H1 (cell line): ENCODE measurements at regions not wholly inside any gene's neighbourhood (a gene's known extent, or its start where the extent isn't known, plus 50 kb on each side); places are given as distances from the start of the nearest gene placed in this dataset.

ENCODE experiments used
- CTCF ChIA-PET: fragments of 300-600 bp; sonication (Branson Sonifier 250); formaldehyde crosslinking; loops from one replicate; lab custom pipeline; 2021; ENCODE audit not compliant: partially characterized antibody; lab: Charles Lee
- POLR2A ChIA-PET: fragments of 300-600 bp; sonication (Branson Sonifier 250); formaldehyde crosslinking; loops from one replicate; lab custom pipeline; 2021; ENCODE audit warnings: inconsistent platforms; ENCODE audit not compliant: partially characterized antibody; lab: Charles Lee
- DNase-seq, 2 experiments: peaks; one replicate each; pipeline versions ENCODE4 v3.0.0 to v3.0.0-alpha.2; 2010 to 2022; ENCODE audit warnings: low spot score in 2 of 2, low read depth in 1 of 2, mixed read lengths in 1 of 2
- FAIRE-seq: peaks from 2 replicates; lab custom pipeline; 2011; peaks lifted over from hg19 to GRCh38; lab: Jason Lieb, UNC
- H2AFZ ChIP-seq: 2 replicates; pipeline ENCODE4 v1.8.1; 2012; ENCODE audit warnings: low read length, inconsistent platforms
- H2AK5ac ChIP-seq: 2 replicates; pipeline ENCODE4 v1.6.1; 2013; ENCODE audit warnings: low read depth, low read length
- H2BK120ac ChIP-seq: replicated peaks from 2 replicates; pipeline ENCODE3; 2013; ENCODE audit warnings: low read depth, low read length, inconsistent platforms
- H2BK12ac ChIP-seq: 2 replicates; pipeline ENCODE4 v1.6.1; 2013; ENCODE audit warnings: low read depth, low read length
- H2BK15ac ChIP-seq: 2 replicates; pipeline ENCODE4 v1.6.1; 2013; ENCODE audit warnings: low read length
- H2BK20ac ChIP-seq: 2 replicates; pipeline ENCODE4 v1.6.1; 2013; ENCODE audit warnings: low read length
- H2BK5ac ChIP-seq: 2 replicates; pipeline ENCODE4 v1.6.1; 2013; ENCODE audit warnings: low read depth, low read length
- H3K14ac ChIP-seq: 2 replicates; pipeline ENCODE4 v1.6.1; 2013; ENCODE audit warnings: inconsistent platforms; ENCODE audit not compliant: insufficient read length
- H3K18ac ChIP-seq: 2 replicates; pipeline ENCODE4 v1.6.1; 2013; ENCODE audit warnings: low read length; ENCODE audit errors: extremely low read depth
- H3K23ac ChIP-seq: 2 replicates; pipeline ENCODE4 v1.6.1; 2013; ENCODE audit warnings: inconsistent platforms; ENCODE audit not compliant: insufficient read length
- H3K23me2 ChIP-seq: 2 replicates; pipeline ENCODE4 v1.6.1; 2013; ENCODE audit warnings: low read depth, low read length
- H3K27ac ChIP-seq: 2 replicates; pipeline ENCODE4 v1.6.1; 2011; ENCODE audit warnings: low read depth, low read length, inconsistent platforms
- H3K27me3 ChIP-seq, 4 experiments: replicated peaks in 1 of 4; 1 replicate in 1 of 4; 2 replicates in 3 of 4; pipeline versions ENCODE4 v1.6.1 to v1.8.1; 2011 to 2013; ENCODE audit warnings: low read length in 3 of 4, mild to moderate bottlenecking in 3 of 4, inconsistent platforms in 2 of 4, mixed read lengths in 2 of 4, moderate library complexity in 1 of 4; ENCODE audit not compliant: control insufficient read depth in 3 of 4, insufficient read depth in 3 of 4; ENCODE audit errors: extremely low read depth in 1 of 4
- H3K36me3 ChIP-seq, 4 experiments: 2 replicates each; pipeline versions ENCODE4 v1.6.1 to v1.8.1; 2011 to 2013; ENCODE audit warnings: mild to moderate bottlenecking in 4 of 4, low read length in 3 of 4, moderate library complexity in 2 of 4, control low read depth in 1 of 4, inconsistent platforms in 1 of 4; ENCODE audit not compliant: insufficient read depth in 4 of 4, control insufficient read depth in 2 of 4
- H3K4ac ChIP-seq: replicated peaks from 2 replicates; pipeline ENCODE3; 2013; ENCODE audit warnings: low read length, low read depth, mixed read lengths, inconsistent platforms; ENCODE audit not compliant: insufficient read length
- H3K4me1 ChIP-seq, 4 experiments: replicated peaks in 1 of 4; 1 replicate in 1 of 4; 2 replicates in 3 of 4; pipeline versions ENCODE4 v1.6.1 to v1.8.1; 2011 to 2013; ENCODE audit warnings: low read length in 3 of 4, inconsistent platforms in 2 of 4, mixed read lengths in 1 of 4; ENCODE audit not compliant: insufficient read depth in 4 of 4, control insufficient read depth in 3 of 4
- H3K4me2 ChIP-seq, 2 experiments: 2 replicates each; pipeline versions ENCODE4 v1.6.1 to v1.8.1; 2011 to 2013; ENCODE audit warnings: low read depth in 2 of 2, low read length in 2 of 2, control low read depth in 1 of 2, inconsistent platforms in 1 of 2, mild to moderate bottlenecking in 1 of 2; ENCODE audit not compliant: insufficient read depth in 1 of 2
- H3K4me3 ChIP-seq, 4 experiments: fragments of 200-600, 300-600 bp in 1 of 4; sonication (generic), shearing (Covaris generic), sonication (Bioruptor Twin) in 1 of 4; 2 replicates each; pipeline versions ENCODE4 v1.5.1 to v1.8.1; 2011 to 2016; ENCODE audit warnings: low read length in 4 of 4, low read depth in 3 of 4, control low read depth in 2 of 4, inconsistent platforms in 2 of 4, mild to moderate bottlenecking in 2 of 4, mixed read lengths in 1 of 4, moderate library complexity in 1 of 4; ENCODE audit not compliant: insufficient read depth in 2 of 4; ENCODE audit errors: extremely low read depth in 1 of 4
- H3K56ac ChIP-seq: replicated peaks from 2 replicates; pipeline ENCODE3; 2013; ENCODE audit warnings: low read depth, mild to moderate bottlenecking, mixed read lengths, low read length, inconsistent platforms; ENCODE audit not compliant: insufficient read length
- H3K79me1 ChIP-seq: 2 replicates; pipeline ENCODE4 v1.6.1; 2013; ENCODE audit warnings: low read depth, low read length, control low read depth
- H3K79me2 ChIP-seq, 2 experiments: 2 replicates each; pipeline versions ENCODE4 v1.6.1 to v1.8.1; 2012 to 2013; ENCODE audit warnings: low read length in 2 of 2, mild to moderate bottlenecking in 2 of 2, inconsistent platforms in 1 of 2; ENCODE audit not compliant: insufficient read depth in 2 of 2, control insufficient read depth in 1 of 2
- H3K9ac ChIP-seq, 4 experiments: replicated peaks in 1 of 4; 1 replicate in 1 of 4; 2 replicates in 3 of 4; pipeline versions ENCODE4 v1.6.1 to v1.8.1; 2011 to 2013; ENCODE audit warnings: low read depth in 3 of 4, low read length in 3 of 4, control low read depth in 2 of 4, mild to moderate bottlenecking in 2 of 4, moderate library complexity in 2 of 4, inconsistent platforms in 1 of 4; ENCODE audit errors: extremely low read depth in 1 of 4
- H3K9me3 ChIP-seq, 2 experiments: 2 replicates each; pipeline versions ENCODE4 v1.6.1 to v1.8.1; 2012 to 2013; ENCODE audit warnings: mild to moderate bottlenecking in 2 of 2, moderate library complexity in 2 of 2, control low read depth in 1 of 2, inconsistent platforms in 1 of 2, low read depth in 1 of 2, low read length in 1 of 2, mixed read lengths in 1 of 2; ENCODE audit not compliant: insufficient read depth in 2 of 2
- H4K20me1 ChIP-seq, 2 experiments: replicated peaks in 1 of 2; 2 replicates each; pipeline versions ENCODE3 to v1.8.1; 2011 to 2013; ENCODE audit warnings: inconsistent platforms in 2 of 2, low read length in 2 of 2, mild to moderate bottlenecking in 1 of 2; ENCODE audit not compliant: insufficient read depth in 2 of 2, control insufficient read depth in 1 of 2
- H4K5ac ChIP-seq: 2 replicates; pipeline ENCODE4 v1.6.1; 2013; ENCODE audit warnings: low read length, low read depth, mixed read lengths, inconsistent platforms; ENCODE audit not compliant: insufficient read length
- H4K8ac ChIP-seq: 2 replicates; pipeline ENCODE4 v1.8.0; 2013; ENCODE audit warnings: mild to moderate bottlenecking, moderate library complexity, low read length, inconsistent platforms; ENCODE audit not compliant: insufficient read depth; ENCODE audit errors: extremely low read depth
- H4K91ac ChIP-seq: replicated peaks from 2 replicates; pipeline ENCODE3; 2013; ENCODE audit warnings: low read length, mixed read lengths, inconsistent platforms; ENCODE audit not compliant: insufficient read length
- CBX5 ChIP-seq: fragments of 300-800, 300-1000 bp; sonication (generic); IDR thresholded peaks from 2 replicates; pipeline ENCODE4 v1.7.1; 2016; ENCODE audit warnings: antibody characterized with exemption, low read length, low read depth
- FOSL1 ChIP-seq: IDR thresholded peaks from 2 replicates; pipeline ENCODE4 v1.6.1; 2011; ENCODE audit warnings: mild to moderate bottlenecking, low read depth, low read length, moderate library complexity; ENCODE audit not compliant: insufficient read depth
- NANOG ChIP-seq: IDR thresholded peaks from 2 replicates; pipeline ENCODE4 v1.6.1; 2011; ENCODE audit warnings: low read length, low read depth, mild to moderate bottlenecking, inconsistent platforms; ENCODE audit not compliant: insufficient read depth, poor library complexity, severe bottlenecking
- NRF1 ChIP-seq: IDR thresholded peaks from 2 replicates; pipeline ENCODE4 v1.6.1; 2011; ENCODE audit warnings: mild to moderate bottlenecking, low read depth, low read length, improper control_type of control experiment
- POLR2A ChIP-seq, 2 experiments: IDR thresholded peaks; 1 replicate in 1 of 2; 2 replicates in 1 of 2; pipeline ENCODE4 v1.6.1; 2011; ENCODE audit warnings: low read depth in 2 of 2, low read length in 2 of 2, mild to moderate bottlenecking in 2 of 2; ENCODE audit errors: control extremely low read depth in 1 of 2
- SIX5 ChIP-seq: IDR thresholded peaks from 2 replicates; pipeline ENCODE4 v1.6.1; 2011; ENCODE audit warnings: mild to moderate bottlenecking, low read depth, low read length
- SP1 ChIP-seq: IDR thresholded peaks from 2 replicates; pipeline ENCODE4 v1.6.1; 2011; ENCODE audit warnings: low read depth, low read length
- TAF7 ChIP-seq: optimal IDR thresholded peaks from 2 replicates; pipeline ENCODE3; 2011; ENCODE audit warnings: low read depth, mild to moderate bottlenecking, inconsistent platforms, low read length, moderate library complexity, borderline replicate concordance
- USF2 ChIP-seq: IDR thresholded peaks from 2 replicates; pipeline ENCODE4 v1.6.1; 2011; ENCODE audit warnings: low read length, improper control_type of control experiment
- YY1 ChIP-seq: IDR thresholded peaks from 2 replicates; pipeline ENCODE4 v1.6.1; 2011; ENCODE audit warnings: low read depth, mild to moderate bottlenecking, low read length
- WGBS, 2 experiments: shearing (Covaris generic) in 1 of 2; methylation state at CpG; one replicate each; pipeline versions ENCODE4 v1.1.6 to v1.1.7; 2013 to 2015; ENCODE audit warnings: low lambda C conversion rate in 2 of 2, mixed read lengths in 2 of 2, inconsistent platforms in 1 of 2, low coverage in 1 of 2, missing lambda C conversion rate in 1 of 2; ENCODE audit not compliant: insufficient replicate concordance in 2 of 2, insufficient coverage in 1 of 2, insufficient read length in 1 of 2; ENCODE audit errors: extremely low coverage in 1 of 2, missing lambda C conversion rate in 1 of 2; 5-methylcytosine and 5-hydroxymethylcytosine counted together

- Histone ChIP-seq H3K14ac (no peak overlapping the region), H3K79me2 (no peaks in the 10 kb centered on the region), H2BK20ac (no peak overlapping the region), H3K23ac (no peak overlapping the region), H3K36me3 (no peaks in the 10 kb centered on the region), H2BK120ac (no peak overlapping the region), H4K91ac (no peak overlapping the region), H2AK5ac (no peak overlapping the region), H3K27me3 (no peaks in the 10 kb centered on the region; a peak in 1 of 7 replicates), H2BK5ac (no peak overlapping the region), H3K23me2 (no peaks in the 10 kb centered on the region), H3K79me1 (no peaks in the 10 kb centered on the region), H3K4me2 (no peak overlapping the region), H3K9me3 (no peaks in the 10 kb centered on the region), H2AFZ (no peak overlapping the region), H3K27ac (no peak overlapping the region), H4K8ac (no peak overlapping the region), H4K5ac (no peak overlapping the region), H2BK12ac (no peak overlapping the region), H3K4me3 (no peak overlapping the region), H3K56ac (no peak overlapping the region), H3K9ac (no peak overlapping the region), H2BK15ac (no peak overlapping the region), H3K18ac (no peak overlapping the region), H4K20me1 (no peaks in the 10 kb centered on the region), H3K4ac (no peak overlapping the region), H3K4me1 (no peaks in the 10 kb centered on the region)
- ChIA-PET CTCF (no interaction called here), POLR2A (no interaction called here)
- no peak for DNase-seq
- FAIRE-seq = no peak
- WGBS, 2 experiments = 91% methylated on average over 9 of the region's 9 CpGs; no CpG with 5 or more reads in 1 of the 2 experiments
- TF ChIP-seq SIX5 (no peak), CBX5 (no peak), YY1 (no peak), USF2 (no peak), NANOG (no peak), NRF1 (no peak), TAF7 (no peak), SP1 (no peak), FOSL1 (no peak), POLR2A (IDR thresholded peaks at IDR 0.05; ENCODE audit: control extremely low read depth in 1 of 2, low read depth in 2 of 2, low read length in 2 of 2) (no peak)
Measured at GRCh38 chr6:1039191-1039590, 272.7 kb upstream of the FOXQ1 start.
